ENCODE measurements at regions not wholly inside any gene's neighbourhood (a gene's known extent, or its start where the extent isn't known, plus 50 kb on each side); places are given as distances from the start of the nearest gene placed in this dataset.
"Not testable (repeated sequence)": the region's sequence is repeated elsewhere in the genome, so short reads cannot be mapped to it uniquely, and the experiment has no call there.

DNA sequence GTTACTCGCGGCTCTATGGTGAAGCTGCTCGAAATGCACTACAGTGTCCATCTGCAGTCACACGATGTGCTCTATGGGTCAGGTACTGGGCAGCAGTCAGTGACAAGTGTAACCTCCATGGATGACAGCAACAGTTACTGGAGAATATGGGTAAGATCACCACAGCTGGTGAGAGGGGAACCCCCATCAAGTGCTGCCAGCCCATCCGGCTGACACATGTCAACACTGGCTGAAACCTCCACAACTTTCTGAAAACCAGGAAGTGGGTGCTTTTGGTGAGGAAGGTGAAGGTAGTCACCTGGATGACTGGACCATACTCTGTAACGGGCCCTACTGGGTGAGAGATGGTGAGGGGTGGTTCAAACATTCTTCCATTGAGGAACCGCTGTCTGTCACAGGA is 87.4 kb upstream of the C15orf39 start:
- Histone ChIP-seq H3K9ac (ENCODE audit: low read length) (no peak overlapping the region), H3K79me2 (ENCODE audit: low read length) (no peaks in the 10 kb centered on the region), H3K27me3 (ENCODE audit: low read length) (no peaks in the 10 kb centered on the region), H4K20me1 (ENCODE audit: low read length) (no peaks in the 10 kb centered on the region), H2AFZ (ENCODE audit: low read length) (no peak overlapping the region), H3K36me3 (ENCODE audit: low read depth, low read length) (no peaks in the 10 kb centered on the region), H3K9me3 (ENCODE audit: low read length) (no peaks in the 10 kb centered on the region), H3K4me3 (ENCODE audit: low read length) (no peak overlapping the region), H3K27ac (ENCODE audit: low read length) (no peak overlapping the region), H3F3A (ENCODE audit: low read length, unreplicated experiment) (no peaks in the 10 kb centered on the region), H3K4me1 (ENCODE audit: insufficient read depth, low read length) (peaks cover 4% of the 10 kb centered on the region), H3K9me2 (replicated peaks; ENCODE audit: low read length) (no peaks in the 10 kb centered on the region), H3K4me2 (ENCODE audit: low read length) (no peak overlapping the region)
- CTCF ChIA-PET, result no interaction called here
- no peak for ATAC-seq
- intact Hi-C loops (cut with micrococcal nuclease), result no loop called here
- DNase-seq, result no peak
- TF ChIP-seq EZH2phosphoT487 (IDR thresholded peaks at IDR 0.05; ENCODE audit: borderline replicate concordance, low read length) (no peak), EZH2 (IDR thresholded peaks at IDR 0.05; ENCODE audit: low read length, unreplicated experiment) (no peak)
- TF ChIP-seq, protein P1, sequence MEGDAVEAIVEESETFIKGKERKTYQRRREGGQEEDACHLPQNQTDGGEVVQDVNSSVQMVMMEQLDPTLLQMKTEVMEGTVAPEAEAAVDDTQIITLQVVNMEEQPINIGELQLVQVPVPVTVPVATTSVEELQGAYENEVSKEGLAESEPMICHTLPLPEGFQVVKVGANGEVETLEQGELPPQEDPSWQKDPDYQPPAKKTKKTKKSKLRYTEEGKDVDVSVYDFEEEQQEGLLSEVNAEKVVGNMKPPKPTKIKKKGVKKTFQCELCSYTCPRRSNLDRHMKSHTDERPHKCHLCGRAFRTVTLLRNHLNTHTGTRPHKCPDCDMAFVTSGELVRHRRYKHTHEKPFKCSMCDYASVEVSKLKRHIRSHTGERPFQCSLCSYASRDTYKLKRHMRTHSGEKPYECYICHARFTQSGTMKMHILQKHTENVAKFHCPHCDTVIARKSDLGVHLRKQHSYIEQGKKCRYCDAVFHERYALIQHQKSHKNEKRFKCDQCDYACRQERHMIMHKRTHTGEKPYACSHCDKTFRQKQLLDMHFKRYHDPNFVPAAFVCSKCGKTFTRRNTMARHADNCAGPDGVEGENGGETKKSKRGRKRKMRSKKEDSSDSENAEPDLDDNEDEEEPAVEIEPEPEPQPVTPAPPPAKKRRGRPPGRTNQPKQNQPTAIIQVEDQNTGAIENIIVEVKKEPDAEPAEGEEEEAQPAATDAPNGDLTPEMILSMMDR (conservative IDR thresholded peaks at IDR 0.05; ENCODE audit: low read depth, low read length), result no peak
- POLR2A ChIA-PET (ENCODE audit: unreplicated experiment), result interaction anchor here (0.6 kb wide), 1 partner anchor 9 kb away, joined by 5 read pairs; no protein-coding TSS in a partner anchor
- BruUV-seq (replicated peaks), result no TSS peak

DNA sequence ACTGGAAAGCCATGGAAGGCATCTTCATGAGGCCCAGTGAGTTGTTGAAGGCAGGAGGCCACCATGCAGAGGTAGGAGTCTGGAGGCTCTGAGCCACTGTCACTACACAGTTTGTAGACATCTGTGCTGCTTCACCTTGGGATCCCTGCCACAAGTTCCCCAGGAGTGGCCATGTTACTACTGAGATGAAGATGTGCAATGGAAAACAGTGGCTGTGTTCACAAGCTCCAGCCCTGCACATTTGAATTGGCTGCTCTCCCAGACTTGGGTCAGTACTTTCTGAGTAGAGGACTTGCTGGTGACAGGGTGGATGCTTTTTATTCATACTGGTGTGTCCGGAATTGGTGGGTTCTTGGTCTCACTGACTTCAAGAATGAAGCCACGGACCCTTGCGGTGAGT is 86.9 kb upstream of the C15orf39 start:
- Histone ChIP-seq H3F3A (ENCODE audit: low read length, unreplicated experiment) (no peaks in the 10 kb centered on the region), H3K9ac (ENCODE audit: low read length) (no peak overlapping the region), H4K20me1 (ENCODE audit: low read length) (no peaks in the 10 kb centered on the region), H3K27me3 (ENCODE audit: low read length) (no peaks in the 10 kb centered on the region), H3K9me3 (ENCODE audit: low read length) (no peaks in the 10 kb centered on the region), H3K9me2 (replicated peaks; ENCODE audit: low read length) (no peaks in the 10 kb centered on the region), H3K4me2 (ENCODE audit: low read length) (no peak overlapping the region), H2AFZ (ENCODE audit: low read length) (no peak overlapping the region), H3K79me2 (ENCODE audit: low read length) (no peaks in the 10 kb centered on the region), H3K36me3 (ENCODE audit: low read depth, low read length) (no peaks in the 10 kb centered on the region), H3K27ac (ENCODE audit: low read length) (no peak overlapping the region), H3K4me3 (ENCODE audit: low read length) (no peak overlapping the region), H3K4me1 (ENCODE audit: insufficient read depth, low read length) (no peaks in the 10 kb centered on the region)
- ATAC-seq (no peak), DNase-seq (no peak)
- no TSS peak for BruUV-seq (replicated peaks)
- intact Hi-C loops (cut with micrococcal nuclease), result no loop called here
- CTCF ChIA-PET, result no interaction called here
- POLR2A ChIA-PET (ENCODE audit: unreplicated experiment), result no interaction called here
- no peak for TF ChIP-seq EZH2 (IDR thresholded peaks at IDR 0.05; ENCODE audit: low read length, unreplicated experiment)
- TF ChIP-seq EZH2phosphoT487 (IDR thresholded peaks at IDR 0.05; ENCODE audit: borderline replicate concordance, low read length), result no peak
- TF ChIP-seq, protein P1 (conservative IDR thresholded peaks at IDR 0.05; ENCODE audit: low read depth, low read length), result no peak

DNA sequence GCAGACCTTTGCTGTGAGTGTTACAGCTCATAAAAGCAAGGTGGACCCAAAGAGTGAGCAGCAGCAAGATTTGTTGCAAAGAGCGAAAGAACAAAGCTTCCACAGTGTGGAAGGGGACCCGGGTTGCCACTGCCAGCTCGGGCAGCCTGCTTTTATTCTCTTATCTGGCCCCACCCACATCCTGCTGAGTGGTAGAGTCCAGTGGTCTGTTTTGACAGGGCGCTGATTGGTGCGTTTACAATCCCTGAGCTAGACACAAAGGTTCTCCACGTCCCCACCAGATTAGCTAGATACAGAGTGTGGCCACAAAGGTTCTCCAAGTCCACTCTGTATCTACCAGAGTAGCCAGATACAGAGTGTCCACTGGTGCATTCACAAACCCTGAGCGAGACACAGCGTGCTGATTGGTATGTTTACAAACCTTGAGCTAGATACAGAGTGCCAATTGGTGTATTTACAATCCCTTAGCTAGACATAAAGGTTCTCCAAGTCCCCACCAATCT is 86.2 kb upstream of the C15orf39 start:
- H3F3A ChIP-seq (ENCODE audit: low read length, unreplicated experiment); H2AFZ ChIP-seq (ENCODE audit: low read length); H3K79me2 ChIP-seq (ENCODE audit: low read length); H3K36me3 ChIP-seq (ENCODE audit: low read depth, low read length); H3K4me1 ChIP-seq (ENCODE audit: insufficient read depth, low read length); H3K27me3 ChIP-seq (ENCODE audit: low read length); H3K9me2 ChIP-seq (replicated peaks; ENCODE audit: low read length); POLR2A ChIA-PET (ENCODE audit: unreplicated experiment); H4K20me1 ChIP-seq (ENCODE audit: low read length); H3K4me2 ChIP-seq (ENCODE audit: low read length); ATAC-seq; H3K27ac ChIP-seq (ENCODE audit: low read length); BruUV-seq (replicated peaks); H3K9ac ChIP-seq (ENCODE audit: low read length); DNase-seq; H3K4me3 ChIP-seq (ENCODE audit: low read length); H3K9me3 ChIP-seq (ENCODE audit: low read length); CTCF ChIA-PET; intact Hi-C loops (cut with micrococcal nuclease): not testable (repeated sequence)

DNA sequence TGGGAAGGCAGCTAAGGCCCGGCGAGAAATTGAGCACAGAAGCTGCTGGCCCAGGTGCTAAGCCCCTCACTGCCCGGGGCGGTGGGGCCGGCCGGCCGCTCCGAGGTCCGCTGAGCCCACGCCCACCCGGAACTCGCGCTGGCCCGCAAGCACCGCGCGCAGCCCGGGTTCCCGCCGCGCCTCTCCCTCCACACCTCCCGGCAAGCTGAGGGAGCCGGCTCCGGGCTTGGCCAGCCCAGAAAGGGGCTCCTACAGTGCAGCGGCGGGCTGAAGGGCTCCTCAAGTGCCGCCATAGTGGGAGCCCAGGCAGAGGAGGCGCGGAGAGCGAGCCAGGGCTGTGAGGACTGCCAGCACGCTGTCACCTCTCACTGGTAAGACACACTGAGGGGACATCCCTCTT is 85.5 kb upstream of the C15orf39 start:
- H4K20me1 ChIP-seq (ENCODE audit: low read length); CTCF ChIA-PET; POLR2A ChIA-PET (ENCODE audit: unreplicated experiment); ATAC-seq; H3K27ac ChIP-seq (ENCODE audit: low read length); H3K4me1 ChIP-seq (ENCODE audit: insufficient read depth, low read length); H3K4me3 ChIP-seq (ENCODE audit: low read length); H3F3A ChIP-seq (ENCODE audit: low read length, unreplicated experiment); H3K9me3 ChIP-seq (ENCODE audit: low read length); H3K9me2 ChIP-seq (replicated peaks; ENCODE audit: low read length); DNase-seq; H3K4me2 ChIP-seq (ENCODE audit: low read length); H3K27me3 ChIP-seq (ENCODE audit: low read length); H3K79me2 ChIP-seq (ENCODE audit: low read length); H3K36me3 ChIP-seq (ENCODE audit: low read depth, low read length); H3K9ac ChIP-seq (ENCODE audit: low read length); intact Hi-C loops (cut with micrococcal nuclease); H2AFZ ChIP-seq (ENCODE audit: low read length); BruUV-seq (replicated peaks): not testable (repeated sequence)
